K562 (cell line): ENCODE measurements at regions not wholly inside any gene's neighbourhood (a gene's known extent, or its start where the extent isn't known, plus 50 kb on each side); places are given as distances from the start of the nearest gene placed in this dataset.

Source experiments
- ATAC-seq: fragments of 200-7000 bp; cut with Tn5 transposase; 3 replicates; pipeline ENCODE4 v1.9.1; 2020; ENCODE audit warnings: moderate library complexity
- BruUV-seq: library from RNA; stranded (reverse); fragments of 400-500 nt; replicated peaks from 2 replicates; lab custom pipeline; 2021; lab: Mats Ljungman, UMichigan
- CTCF ChIA-PET: fragments of 300-600 bp; formaldehyde crosslinking; extraction: SDS; loops from one replicate; lab custom pipeline; 2021; ENCODE audit warnings: low intra/inter-chr PET ratio; lab: Yijun Ruan, JAX
- POLR2A ChIA-PET: fragments of 300-600, 350-650 bp; sonication (Branson Sonifier 250); formaldehyde crosslinking; extraction: SDS; loops from one replicate; lab custom pipeline; 2021; ENCODE audit warnings: antibody characterized with exemption, inconsistent platforms; lab: Yijun Ruan, JAX
- DNase-seq, 4 experiments: peaks; one replicate each; pipeline versions ENCODE4 v3.0.0 to v3.0.0-alpha.2; 2011 to 2018; ENCODE audit warnings: low spot score in 3 of 4, mixed read lengths in 3 of 4; ENCODE audit errors: extremely low read depth in 1 of 4
- FAIRE-seq: peaks from 2 replicates; lab custom pipeline; 2011; peaks lifted over from hg19 to GRCh38; lab: Jason Lieb, UNC
- H2AFZ ChIP-seq: 2 replicates; pipeline ENCODE4 v1.6.0; 2011; ENCODE audit warnings: low read depth, low read length, control low read depth, inconsistent platforms
- H3K27ac ChIP-seq: fragments of 200-600 bp; 3 replicates; pipeline ENCODE4 v1.8.0; 2011; ENCODE audit warnings: low read depth, mild to moderate bottlenecking, control low read depth, inconsistent platforms, low read length, moderate library complexity, mixed read lengths; ENCODE audit errors: extremely low read depth
- H3K27me3 ChIP-seq, 2 experiments: fragments of 300-600 bp in 1 of 2; 2 replicates in 1 of 2; 3 replicates in 1 of 2; pipeline versions ENCODE4 v1.6.0 to v1.8.0; 2011; ENCODE audit warnings: inconsistent platforms in 2 of 2, low read length in 2 of 2, mild to moderate bottlenecking in 1 of 2, mixed read lengths in 1 of 2, moderate library complexity in 1 of 2; ENCODE audit not compliant: control insufficient read depth in 2 of 2, insufficient read depth in 2 of 2
- H3K36me3 ChIP-seq: fragments of 300-600 bp; 3 replicates; pipeline ENCODE4 v1.8.0; 2011; ENCODE audit warnings: mild to moderate bottlenecking, low read length, inconsistent platforms; ENCODE audit not compliant: control insufficient read depth, insufficient read depth
- H3K4me1 ChIP-seq, 2 experiments: fragments of 200-600 bp in 1 of 2; replicated peaks in 1 of 2; 2 replicates in 1 of 2; 3 replicates in 1 of 2; pipeline versions ENCODE4 v1.5.1 to v1.8.0; 2011; ENCODE audit warnings: inconsistent platforms in 2 of 2, low read length in 2 of 2, mild to moderate bottlenecking in 1 of 2, mixed read lengths in 1 of 2, moderate library complexity in 1 of 2; ENCODE audit not compliant: control insufficient read depth in 2 of 2, insufficient read depth in 2 of 2
- H3K4me2 ChIP-seq: 2 replicates; pipeline ENCODE4 v1.6.1; 2011; ENCODE audit warnings: low read length, control low read depth, inconsistent platforms, mixed read lengths; ENCODE audit not compliant: insufficient read depth
- H3K4me3 ChIP-seq: fragments of 200-600 bp; sonication (generic), shearing (Covaris generic); 2 replicates; pipeline ENCODE4 v1.5.1; 2016; ENCODE audit warnings: control low read depth, inconsistent platforms
- H3K79me2 ChIP-seq: fragments of 200-600 bp; 3 replicates; pipeline ENCODE4 v1.8.0; 2011; ENCODE audit warnings: low read length, inconsistent platforms; ENCODE audit not compliant: control insufficient read depth, insufficient read depth
- H3K9ac ChIP-seq, 2 experiments: 2 replicates each; pipeline versions ENCODE4 v1.6.0 to v1.6.1; 2011; ENCODE audit warnings: low read depth in 2 of 2, low read length in 2 of 2, control low read depth in 1 of 2, inconsistent platforms in 1 of 2, mild to moderate bottlenecking in 1 of 2, mixed read lengths in 1 of 2; ENCODE audit not compliant: insufficient read depth in 1 of 2
- H3K9me1 ChIP-seq: one replicate; pipeline ENCODE4 v1.6.0; 2011; ENCODE audit warnings: inconsistent platforms, mild to moderate bottlenecking, low read length, moderate library complexity; ENCODE audit not compliant: control insufficient read depth, insufficient read depth
- H3K9me3 ChIP-seq: replicated peaks from 2 replicates; pipeline ENCODE4 v1.5.1; 2011; ENCODE audit warnings: low read depth, low read length, inconsistent platforms; ENCODE audit not compliant: control insufficient read depth, insufficient read depth
- H4K20me1 ChIP-seq: replicated peaks from 2 replicates; pipeline ENCODE4 v1.6.1; 2011; ENCODE audit warnings: low read length, inconsistent platforms, mixed read lengths; ENCODE audit not compliant: control insufficient read depth, insufficient read depth
- CTCF ChIP-seq, 3 experiments: IDR thresholded peaks in 2 of 3; conservative IDR thresholded peaks in 1 of 3; 2 replicates each; pipeline ENCODE4 v1.5.1; 2011 to 2012; ENCODE audit warnings: low read length in 3 of 3, mild to moderate bottlenecking in 3 of 3, control low read depth in 2 of 3, improper control_type of control experiment in 1 of 3, inconsistent platforms in 1 of 3, low read depth in 1 of 3, mixed read lengths in 1 of 3, moderate library complexity in 1 of 3; ENCODE audit not compliant: insufficient read depth in 2 of 3
- E2F4 ChIP-seq: sonication (generic); formaldehyde crosslinking; IDR thresholded peaks from 2 replicates; pipeline ENCODE4 v1.8.0; 2022; ENCODE audit warnings: mild to moderate bottlenecking, low read depth, missing genetic modification reagents
- ILK ChIP-seq: fragments of 450-650 bp; IDR thresholded peaks from 2 replicates; pipeline ENCODE4 v1.6.1; 2016; ENCODE audit warnings: missing genetic modification characterization, low read depth, mild to moderate bottlenecking, missing compliant biosample characterization, moderate library complexity, borderline replicate concordance
- JUNB ChIP-seq: fragments of 450-650 bp; formaldehyde crosslinking; conservative IDR thresholded peaks from 2 replicates; pipeline ENCODE4 v1.4.0; 2020; ENCODE audit warnings: mild to moderate bottlenecking
- KDM5B ChIP-seq: fragments of 200-600 bp; sonication (generic); IDR thresholded peaks from 2 replicates; pipeline ENCODE4 v1.6.1; 2012; ENCODE audit warnings: low read depth, mild to moderate bottlenecking, moderate library complexity, low read length, control low read depth, inconsistent platforms; ENCODE audit not compliant: insufficient replicate concordance
- MIER1 ChIP-seq: fragments of 450-650 bp; IDR thresholded peaks from 2 replicates; pipeline ENCODE4 v1.6.1; 2016; ENCODE audit warnings: antibody characterized with exemption, mild to moderate bottlenecking, low read depth
- MITF ChIP-seq: IDR thresholded peaks from 2 replicates; pipeline ENCODE4 v1.6.1; 2014; ENCODE audit warnings: antibody characterized with exemption
- NR1H2 ChIP-seq: sonication (generic); formaldehyde crosslinking; IDR thresholded peaks from 2 replicates; pipeline ENCODE4 v1.4.0; 2020; ENCODE audit warnings: mild to moderate bottlenecking, missing genetic modification reagents
- SPI1 ChIP-seq: IDR thresholded peaks from 2 replicates; pipeline ENCODE4 v1.6.1; 2011; ENCODE audit warnings: low read depth, low read length, control low read depth, borderline replicate concordance
- ZBED1 ChIP-seq: IDR thresholded peaks from 2 replicates; pipeline ENCODE4 v1.6.1; 2014
- ZEB2 ChIP-seq: fragments of 450-650 bp; IDR thresholded peaks from 2 replicates; pipeline ENCODE4 v1.6.1; 2016
- ZSCAN29 ChIP-seq: fragments of 450-650 bp; IDR thresholded peaks from 2 replicates; pipeline ENCODE4 v1.6.1; 2017
- WGBS: fragments of 100-300 bp; shearing (Covaris generic); methylation state at CpG from one replicate; pipeline ENCODE4 v1.1.6; 2016; ENCODE audit warnings: low coverage, mixed read lengths; ENCODE audit not compliant: insufficient coverage; ENCODE audit errors: missing lambda C conversion rate; 5-methylcytosine and 5-hydroxymethylcytosine counted together
- in situ Hi-C: fragments of 300-500 bp; cut with MboI; formaldehyde crosslinking; loops from 4 replicates; pipeline ENCODE4 v1.15.0; 2018; ENCODE audit warnings: inconsistent platforms, mixed read lengths
- intact Hi-C: fragments of 100-400 bp; cut with micrococcal nuclease; formaldehyde crosslinking; loops from 2 replicates; pipeline ENCODE4 v1.14.2; 2022

- Histone ChIP-seq H3K4me3 (no peak overlapping the region), H2AFZ (no peak overlapping the region), H3K79me2 (no peaks in the 10 kb centered on the region), H3K9me3 (no peaks in the 10 kb centered on the region), H3K36me3 (no peaks in the 10 kb centered on the region), H3K4me1 (no peaks in the 10 kb centered on the region), H3K27me3 (no peaks in the 10 kb centered on the region), H3K9me1 (no peaks in the 10 kb centered on the region), H3K4me2 (no peak overlapping the region), H3K9ac (no peak overlapping the region), H4K20me1 (no peaks in the 10 kb centered on the region), H3K27ac (no peak overlapping the region)
- FAIRE-seq, result no peak
- ChIA-PET POLR2A (no interaction called here), CTCF (no interaction called here)
- intact Hi-C loops, result loop anchor here (5.0 kb wide), 1 partner anchor 951 kb away; no protein-coding TSS in a partner anchor
- no TSS peak for BruUV-seq
- in situ Hi-C loops, result no loop called here
- WGBS, result 0% methylated on average over 4 of the region's 4 CpGs
- TF ChIP-seq KDM5B (no peak), JUNB (CRISPR knock-in tag) (no peak), ILK (no peak), MITF (no peak), MIER1 (no peak), ZBED1 (no peak), SPI1 (no peak), CTCF (IDR thresholded peaks at IDR 0.05 in 2 of 3, conservative IDR thresholded peaks at IDR 0.05 in 1 of 3; ENCODE audit: insufficient read depth in 2 of 3, low read depth in 1 of 3, low read length in 3 of 3) (no peak), E2F4 (CRISPR knock-in tag) (no peak), NR1H2 (no peak), ZSCAN29 (no peak), ZEB2 (no peak)
- no peak for ATAC-seq
- no peak for DNase-seq
These were observed 258.5 kb downstream of the ASXL3 start for GRCh38 chr18:33836564-33836963.
